K562 (cell line): ENCODE measurements at regions not wholly inside any gene's neighbourhood (a gene's known extent, or its start where the extent isn't known, plus 50 kb on each side); places are given as distances from the start of the nearest gene placed in this dataset.

Experiments used
- ATAC-seq: fragments of 200-7000 bp; cut with Tn5 transposase; 3 replicates; pipeline ENCODE4 v1.9.1; 2020; ENCODE audit warnings: moderate library complexity
- BruUV-seq: library from RNA; stranded (reverse); fragments of 400-500 nt; replicated peaks from 2 replicates; lab custom pipeline; 2021; lab: Mats Ljungman, UMichigan
- CTCF ChIA-PET: fragments of 300-600 bp; formaldehyde crosslinking; extraction: SDS; loops from one replicate; lab custom pipeline; 2021; ENCODE audit warnings: low intra/inter-chr PET ratio; lab: Yijun Ruan, JAX
- POLR2A ChIA-PET: fragments of 300-600, 350-650 bp; sonication (Branson Sonifier 250); formaldehyde crosslinking; extraction: SDS; loops from one replicate; lab custom pipeline; 2021; ENCODE audit warnings: antibody characterized with exemption, inconsistent platforms; lab: Yijun Ruan, JAX
- DNase-seq, 4 experiments: peaks; one replicate each; pipeline versions ENCODE4 v3.0.0 to v3.0.0-alpha.2; 2011 to 2018; ENCODE audit warnings: low spot score in 3 of 4, mixed read lengths in 3 of 4; ENCODE audit errors: extremely low read depth in 1 of 4
- FAIRE-seq: peaks from 2 replicates; lab custom pipeline; 2011; peaks lifted over from hg19 to GRCh38; lab: Jason Lieb, UNC
- H2AFZ ChIP-seq: 2 replicates; pipeline ENCODE4 v1.6.0; 2011; ENCODE audit warnings: low read depth, low read length, control low read depth, inconsistent platforms
- H3K27ac ChIP-seq: fragments of 200-600 bp; 3 replicates; pipeline ENCODE4 v1.8.0; 2011; ENCODE audit warnings: low read depth, mild to moderate bottlenecking, control low read depth, inconsistent platforms, low read length, moderate library complexity, mixed read lengths; ENCODE audit errors: extremely low read depth
- H3K27me3 ChIP-seq, 2 experiments: fragments of 300-600 bp in 1 of 2; 2 replicates in 1 of 2; 3 replicates in 1 of 2; pipeline versions ENCODE4 v1.6.0 to v1.8.0; 2011; ENCODE audit warnings: inconsistent platforms in 2 of 2, low read length in 2 of 2, mild to moderate bottlenecking in 1 of 2, mixed read lengths in 1 of 2, moderate library complexity in 1 of 2; ENCODE audit not compliant: control insufficient read depth in 2 of 2, insufficient read depth in 2 of 2
- H3K36me3 ChIP-seq: fragments of 300-600 bp; 3 replicates; pipeline ENCODE4 v1.8.0; 2011; ENCODE audit warnings: mild to moderate bottlenecking, low read length, inconsistent platforms; ENCODE audit not compliant: control insufficient read depth, insufficient read depth
- H3K4me1 ChIP-seq, 2 experiments: fragments of 200-600 bp in 1 of 2; replicated peaks in 1 of 2; 2 replicates in 1 of 2; 3 replicates in 1 of 2; pipeline versions ENCODE4 v1.5.1 to v1.8.0; 2011; ENCODE audit warnings: inconsistent platforms in 2 of 2, low read length in 2 of 2, mild to moderate bottlenecking in 1 of 2, mixed read lengths in 1 of 2, moderate library complexity in 1 of 2; ENCODE audit not compliant: control insufficient read depth in 2 of 2, insufficient read depth in 2 of 2
- H3K4me2 ChIP-seq: 2 replicates; pipeline ENCODE4 v1.6.1; 2011; ENCODE audit warnings: low read length, control low read depth, inconsistent platforms, mixed read lengths; ENCODE audit not compliant: insufficient read depth
- H3K4me3 ChIP-seq: fragments of 200-600 bp; sonication (generic), shearing (Covaris generic); 2 replicates; pipeline ENCODE4 v1.5.1; 2016; ENCODE audit warnings: control low read depth, inconsistent platforms
- H3K79me2 ChIP-seq: fragments of 200-600 bp; 3 replicates; pipeline ENCODE4 v1.8.0; 2011; ENCODE audit warnings: low read length, inconsistent platforms; ENCODE audit not compliant: control insufficient read depth, insufficient read depth
- H3K9ac ChIP-seq, 2 experiments: 2 replicates each; pipeline versions ENCODE4 v1.6.0 to v1.6.1; 2011; ENCODE audit warnings: low read depth in 2 of 2, low read length in 2 of 2, control low read depth in 1 of 2, inconsistent platforms in 1 of 2, mild to moderate bottlenecking in 1 of 2, mixed read lengths in 1 of 2; ENCODE audit not compliant: insufficient read depth in 1 of 2
- H3K9me1 ChIP-seq: one replicate; pipeline ENCODE4 v1.6.0; 2011; ENCODE audit warnings: inconsistent platforms, mild to moderate bottlenecking, low read length, moderate library complexity; ENCODE audit not compliant: control insufficient read depth, insufficient read depth
- H3K9me3 ChIP-seq: replicated peaks from 2 replicates; pipeline ENCODE4 v1.5.1; 2011; ENCODE audit warnings: low read depth, low read length, inconsistent platforms; ENCODE audit not compliant: control insufficient read depth, insufficient read depth
- H4K20me1 ChIP-seq: replicated peaks from 2 replicates; pipeline ENCODE4 v1.6.1; 2011; ENCODE audit warnings: low read length, inconsistent platforms, mixed read lengths; ENCODE audit not compliant: control insufficient read depth, insufficient read depth
- ATF1 ChIP-seq, 2 experiments: fragments of 450-650 bp in 1 of 2; IDR thresholded peaks; 2 replicates each; pipeline ENCODE4 v1.6.1; 2016; ENCODE audit warnings: missing compliant biosample characterization in 1 of 2, missing genetic modification characterization in 1 of 2
- CEBPG ChIP-seq, 3 experiments: fragments of 200-800 bp in 1 of 3; sonication (Bioruptor generic) in 1 of 3; sonication (generic) in 1 of 3; formaldehyde crosslinking in 1 of 3; IDR thresholded peaks in 2 of 3; conservative IDR thresholded peaks in 1 of 3; 2 replicates each; pipeline versions ENCODE4 v1.6.1 to v1.8.0; 2016 to 2022; ENCODE audit warnings: missing compliant biosample characterization in 2 of 3, missing genetic modification characterization in 2 of 3, mild to moderate bottlenecking in 1 of 3, missing genetic modification reagents in 1 of 3
- ESRRB ChIP-seq: fragments of 250-450 bp; sonication (Bioruptor Pico); IDR thresholded peaks from 2 replicates; pipeline ENCODE4 v1.5.0; 2020; ENCODE audit warnings: mild to moderate bottlenecking, moderate library complexity, borderline replicate concordance
- FOXA3 ChIP-seq, 2 experiments: fragments of 450-650 bp in 1 of 2; sonication (generic) in 1 of 2; formaldehyde crosslinking; IDR thresholded peaks in 1 of 2; conservative IDR thresholded peaks in 1 of 2; 2 replicates each; pipeline versions ENCODE4 v1.4.0 to v1.8.0; 2020 to 2022; ENCODE audit warnings: mild to moderate bottlenecking in 2 of 2, missing genetic modification reagents in 1 of 2
- GABPB2 ChIP-seq: fragments of 250-450 bp; sonication (Bioruptor Pico); conservative IDR thresholded peaks from 2 replicates; pipeline ENCODE4 v1.5.1; 2021; ENCODE audit warnings: mild to moderate bottlenecking
- HMG20A ChIP-seq: fragments of 450-650 bp; formaldehyde crosslinking; conservative IDR thresholded peaks from 2 replicates; pipeline ENCODE4 v1.4.0; 2020; ENCODE audit warnings: mild to moderate bottlenecking, mixed read lengths
- MCM3 ChIP-seq: fragments of 450-650 bp; IDR thresholded peaks from 2 replicates; pipeline ENCODE4 v1.6.1; 2016
- NCOA1 ChIP-seq: fragments of 450-650 bp; IDR thresholded peaks from 2 replicates; pipeline ENCODE4 v1.6.1; 2016; ENCODE audit warnings: low read depth
- POU5F1 ChIP-seq: fragments of 150-350 bp; IDR thresholded peaks from 2 replicates; pipeline ENCODE4 v1.6.1; 2014; ENCODE audit warnings: borderline replicate concordance, low read length, low read depth, mild to moderate bottlenecking; ENCODE audit not compliant: partially characterized antibody
- RHOXF2B ChIP-seq: fragments of 250-450 bp; sonication (Bioruptor Pico); conservative IDR thresholded peaks from 2 replicates; pipeline ENCODE4 v1.5.1; 2021
- SMARCC2 ChIP-seq: fragments of 450-650 bp; IDR thresholded peaks from 2 replicates; pipeline ENCODE4 v1.6.1; 2017; ENCODE audit warnings: antibody characterized with exemption, moderate library complexity, mild to moderate bottlenecking, low read depth
- SMC3 ChIP-seq: conservative IDR thresholded peaks from 2 replicates; pipeline ENCODE4 v1.6.1; 2011; ENCODE audit warnings: low read depth, low read length, improper control_type of control experiment; ENCODE audit not compliant: insufficient read depth
- XRCC5 ChIP-seq: fragments of 200-400 bp; formaldehyde crosslinking; IDR thresholded peaks from 2 replicates; pipeline ENCODE4 v1.6.1; 2017; ENCODE audit warnings: low read depth, mild to moderate bottlenecking, low read length
- ZNF551 ChIP-seq: fragments of 250-450 bp; sonication (Bioruptor Pico); IDR thresholded peaks from 2 replicates; pipeline ENCODE4 v1.5.0; 2021; ENCODE audit warnings: mild to moderate bottlenecking, moderate library complexity
- WGBS: fragments of 100-300 bp; shearing (Covaris generic); methylation state at CpG from one replicate; pipeline ENCODE4 v1.1.6; 2016; ENCODE audit warnings: low coverage, mixed read lengths; ENCODE audit not compliant: insufficient coverage; ENCODE audit errors: missing lambda C conversion rate; 5-methylcytosine and 5-hydroxymethylcytosine counted together
- in situ Hi-C: fragments of 300-500 bp; cut with MboI; formaldehyde crosslinking; loops from 4 replicates; pipeline ENCODE4 v1.15.0; 2018; ENCODE audit warnings: inconsistent platforms, mixed read lengths
- intact Hi-C: fragments of 100-400 bp; cut with micrococcal nuclease; formaldehyde crosslinking; loops from 2 replicates; pipeline ENCODE4 v1.14.2; 2022

DNA sequence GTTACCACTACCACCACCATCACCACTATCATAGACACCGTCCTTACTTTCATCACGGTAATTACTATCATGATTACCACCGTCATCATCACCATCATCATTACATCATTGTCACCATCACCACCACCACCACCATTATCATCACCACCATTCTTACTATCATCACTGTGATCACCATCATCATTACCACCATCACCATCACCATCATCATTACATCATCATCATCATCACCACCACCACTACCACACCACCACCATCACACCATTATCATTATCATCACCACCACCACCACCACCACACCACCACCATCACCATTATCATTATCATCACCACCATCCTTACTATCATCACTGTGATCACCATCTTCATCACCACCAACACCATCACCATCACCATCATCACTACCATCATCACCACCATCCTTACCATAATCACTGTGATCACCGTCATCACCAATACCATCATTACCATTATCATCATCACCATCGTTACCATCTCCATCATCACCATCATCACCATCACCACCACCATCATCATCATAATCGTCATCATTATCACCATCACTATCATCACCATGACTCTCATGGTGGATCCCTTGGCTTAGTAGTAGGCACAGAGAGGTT lies 244.4 kb upstream of the C1orf174 start (continued):
- TF ChIP-seq ATF1 (CRISPR knock-in tag; IDR thresholded peaks at IDR 0.05) (no peak), ATF1 (tag; IDR thresholded peaks at IDR 0.05) (0 out of 2 replicates have a peak, but pooled peaks have one; percentile 25), HMG20A (no peak), CEBPG (CRISPR knock-in tag; IDR thresholded peaks at IDR 0.05) (no peak), CEBPG (tag; conservative IDR thresholded peaks at IDR 0.05 in 1 of 2, IDR thresholded peaks at IDR 0.05 in 1 of 2) (0 out of 4 replicates have a peak, but pooled peaks of 1 of the 2 experiments have one; percentile 18), ESRRB (CRISPR knock-in tag) (no peak), RHOXF2B (no peak), FOXA3 (CRISPR knock-in tag; conservative IDR thresholded peaks at IDR 0.05 in 1 of 2, IDR thresholded peaks at IDR 0.05 in 1 of 2) (no peak), NCOA1 (no peak), GABPB2 (CRISPR knock-in tag) (no peak), MCM3 (no peak), XRCC5 (no peak), SMC3 (no peak), ZNF551 (CRISPR knock-in tag) (no peak)

DNA sequence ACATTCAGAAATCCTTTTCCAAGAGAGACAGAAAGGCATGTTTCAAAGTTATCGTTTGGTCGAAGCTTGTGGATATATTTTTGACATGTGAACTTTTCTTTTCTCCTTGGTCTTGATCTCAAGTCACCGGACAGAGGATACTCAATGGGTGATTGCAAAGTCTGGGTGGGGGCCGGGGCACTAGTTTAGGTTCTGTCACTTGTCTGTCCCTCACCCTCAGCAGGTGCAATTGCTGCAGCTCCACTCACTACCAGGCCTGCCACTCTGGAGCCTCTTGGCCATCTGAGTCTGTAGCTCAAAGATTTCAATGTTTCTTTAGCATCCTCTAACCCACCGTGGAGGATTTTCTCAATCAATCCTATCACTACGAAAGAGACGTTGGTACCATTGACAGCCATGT lies 246.0 kb upstream of the C1orf174 start:
- Histone ChIP-seq H3K79me2 (no peaks in the 10 kb centered on the region), H3K9ac (no peak overlapping the region), H3K27ac (no peak overlapping the region), H3K4me1 (no peaks in the 10 kb centered on the region), H3K9me3 (no peaks in the 10 kb centered on the region), H3K4me2 (no peak overlapping the region), H3K4me3 (no peak overlapping the region), H3K27me3 (peaks cover 18 to 33% of the 10 kb centered on the region in 2 experiments; a peak in 4 of 5 replicates), H4K20me1 (no peaks in the 10 kb centered on the region; the same call in 1 of the 2 replicates), H3K36me3 (no peaks in the 10 kb centered on the region), H2AFZ (no peak overlapping the region), H3K9me1 (no peaks in the 10 kb centered on the region)
- FAIRE-seq (no peak), ATAC-seq (no peak), DNase-seq (no peak)
- 0% methylated on average over 7 of the region's 7 CpGs for WGBS
- in situ Hi-C loops, result no loop called here
- intact Hi-C loops, result no loop called here
- CTCF ChIA-PET, result no interaction called here
- BruUV-seq, result no TSS peak
- no peak for TF ChIP-seq SMARCC2
- no peak for TF ChIP-seq POU5F1
- POLR2A ChIA-PET, result interaction anchor here (0.8 kb wide), 1 partner anchor 10 kb away, joined by 3 read pairs; no protein-coding TSS in a partner anchor
